MCF 10A (cell line): ENCODE measurements at regions not wholly inside any gene's neighbourhood (a gene's known extent, or its start where the extent isn't known, plus 50 kb on each side); places are given as distances from the start of the nearest gene placed in this dataset.

Source experiments
- BruUV-seq: library from RNA; stranded (reverse); fragments of 400-500 nt; replicated peaks from 2 replicates; lab custom pipeline; 2021; lab: Mats Ljungman, UMichigan
- CTCF ChIA-PET: fragments of 300-600 bp; sonication (Branson Sonifier 250); formaldehyde crosslinking; extraction: SDS; loops from one replicate; lab custom pipeline; 2021; ENCODE audit warnings: antibody characterized with exemption, inconsistent platforms; lab: Yijun Ruan, JAX
- POLR2A ChIA-PET: fragments of 300-600, 350-650 bp; sonication (Branson Sonifier 250); formaldehyde crosslinking; extraction: SDS; loops from one replicate; lab custom pipeline; 2020; ENCODE audit warnings: antibody characterized with exemption, inconsistent platforms; lab: Yijun Ruan, JAX
- DNase-seq: peaks from one replicate; pipeline ENCODE4 v3.0.0-alpha.2; 2018; ENCODE audit not compliant: unreplicated experiment
- H3K27ac Mint-ChIP-seq: one replicate; pipeline ENCODE4 v1.8.0; 2022; ENCODE audit warnings: mild to moderate bottlenecking, low read depth, mixed read lengths; ENCODE audit not compliant: unreplicated experiment
- H3K27me3 Mint-ChIP-seq: one replicate; pipeline ENCODE4 v1.8.0; 2022; ENCODE audit warnings: mixed read lengths; ENCODE audit not compliant: insufficient read depth, unreplicated experiment
- H3K36me3 Mint-ChIP-seq: one replicate; pipeline ENCODE4 v1.8.0; 2022; ENCODE audit warnings: mild to moderate bottlenecking, moderate library complexity, mixed read lengths; ENCODE audit not compliant: insufficient read depth, unreplicated experiment
- H3K4me1 Mint-ChIP-seq: one replicate; pipeline ENCODE4 v1.8.0; 2022; ENCODE audit warnings: mixed read lengths; ENCODE audit not compliant: insufficient read depth, unreplicated experiment
- H3K4me3 Mint-ChIP-seq: one replicate; pipeline ENCODE4 v1.8.0; 2022; ENCODE audit warnings: mild to moderate bottlenecking, moderate library complexity, mixed read lengths; ENCODE audit not compliant: unreplicated experiment
- H3K9me3 Mint-ChIP-seq: one replicate; pipeline ENCODE4 v1.8.0; 2022; ENCODE audit warnings: mixed read lengths; ENCODE audit not compliant: unreplicated experiment
- intact Hi-C: fragments of 100-400 bp; cut with micrococcal nuclease; formaldehyde crosslinking; loops from 2 replicates; pipeline ENCODE4 v1.14.1; 2022
- TF ChIP-seq, protein P1 (sequence below): fragments of 200-600 bp; IDR thresholded peaks from one replicate; pipeline ENCODE4 v1.8.0; 2022; ENCODE audit warnings: antibody characterized with exemption, mild to moderate bottlenecking; ENCODE audit not compliant: unreplicated experiment

DNA sequence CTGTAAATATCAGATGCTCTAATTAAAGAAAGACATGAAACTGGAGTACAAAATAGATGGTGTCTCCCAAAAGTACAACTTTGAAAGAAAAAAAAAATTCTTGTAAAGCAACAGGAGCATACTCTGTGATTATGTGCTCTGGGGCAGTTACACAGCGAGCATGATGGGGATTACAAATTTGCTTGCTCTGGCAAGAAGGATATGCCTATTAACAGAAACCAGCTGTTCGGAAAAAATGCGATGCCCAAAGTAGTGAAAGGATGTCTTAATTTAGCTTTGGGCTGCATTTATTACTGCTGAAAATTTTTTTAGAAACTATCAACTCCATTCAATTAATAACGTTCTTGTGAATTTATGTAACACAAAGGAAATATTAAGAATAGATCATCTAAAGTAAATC, 256.9 kb upstream of the TPK1 start:
- POLR2A ChIA-PET: no interaction called here
- H3K27ac Mint-ChIP-seq: no peak overlapping the region
- no peaks in the 10 kb centered on the region for H3K4me1 Mint-ChIP-seq
- BruUV-seq: no TSS peak
- intact Hi-C loops: no loop called here
- H3K36me3 Mint-ChIP-seq: no peaks in the 10 kb centered on the region
- no peak overlapping the region for H3K4me3 Mint-ChIP-seq
- CTCF ChIA-PET: no interaction called here
- peaks cover 68% of the 10 kb centered on the region for H3K27me3 Mint-ChIP-seq
- DNase-seq: no peak
- TF ChIP-seq, protein P1, sequence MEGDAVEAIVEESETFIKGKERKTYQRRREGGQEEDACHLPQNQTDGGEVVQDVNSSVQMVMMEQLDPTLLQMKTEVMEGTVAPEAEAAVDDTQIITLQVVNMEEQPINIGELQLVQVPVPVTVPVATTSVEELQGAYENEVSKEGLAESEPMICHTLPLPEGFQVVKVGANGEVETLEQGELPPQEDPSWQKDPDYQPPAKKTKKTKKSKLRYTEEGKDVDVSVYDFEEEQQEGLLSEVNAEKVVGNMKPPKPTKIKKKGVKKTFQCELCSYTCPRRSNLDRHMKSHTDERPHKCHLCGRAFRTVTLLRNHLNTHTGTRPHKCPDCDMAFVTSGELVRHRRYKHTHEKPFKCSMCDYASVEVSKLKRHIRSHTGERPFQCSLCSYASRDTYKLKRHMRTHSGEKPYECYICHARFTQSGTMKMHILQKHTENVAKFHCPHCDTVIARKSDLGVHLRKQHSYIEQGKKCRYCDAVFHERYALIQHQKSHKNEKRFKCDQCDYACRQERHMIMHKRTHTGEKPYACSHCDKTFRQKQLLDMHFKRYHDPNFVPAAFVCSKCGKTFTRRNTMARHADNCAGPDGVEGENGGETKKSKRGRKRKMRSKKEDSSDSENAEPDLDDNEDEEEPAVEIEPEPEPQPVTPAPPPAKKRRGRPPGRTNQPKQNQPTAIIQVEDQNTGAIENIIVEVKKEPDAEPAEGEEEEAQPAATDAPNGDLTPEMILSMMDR: no peak
- H3K9me3 Mint-ChIP-seq: no peaks in the 10 kb centered on the region

DNA sequence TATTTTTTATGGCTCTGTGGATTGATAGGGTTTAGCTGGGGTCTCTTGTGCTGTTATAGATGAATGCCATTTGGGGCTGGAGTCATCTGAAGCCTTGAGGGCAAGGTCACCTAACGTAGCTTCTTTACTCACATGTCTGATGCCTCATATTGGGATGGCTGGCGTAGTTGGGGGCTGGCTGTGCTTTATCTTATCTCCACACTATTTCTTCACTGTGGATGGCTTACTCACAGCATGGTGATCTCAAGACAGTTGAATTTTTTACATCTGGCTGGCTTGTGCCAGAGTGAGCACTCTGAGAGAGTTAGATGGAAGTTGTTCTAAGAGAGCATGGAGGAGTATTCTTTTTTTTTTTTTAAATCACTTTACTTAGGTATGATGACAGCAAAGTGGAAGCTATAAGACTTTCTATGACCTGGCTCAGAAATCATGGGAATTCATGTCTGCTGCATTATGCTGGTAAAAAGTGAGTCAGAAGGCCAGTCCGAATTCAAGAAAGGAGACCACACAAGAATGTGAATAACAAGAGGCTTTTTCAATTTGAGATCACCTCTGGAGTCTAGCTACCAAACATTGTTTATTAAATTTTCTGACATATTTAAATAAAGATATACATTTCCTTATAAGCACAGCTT, 252.4 kb upstream of the TPK1 start:
- Mint-ChIP-seq H3K4me3 (no peak overlapping the region), H3K36me3 (no peaks in the 10 kb centered on the region), H3K9me3 (peaks cover 7% of the 10 kb centered on the region), H3K4me1 (peaks cover 3% of the 10 kb centered on the region), H3K27me3 (peaks cover 48% of the 10 kb centered on the region), H3K27ac (no peak overlapping the region)
- TF ChIP-seq, protein P1: no peak
- intact Hi-C loops: no loop called here
- BruUV-seq: no TSS peak
- ChIA-PET POLR2A (no interaction called here), CTCF (interaction anchor here (0.6 to 1.4 kb wide), 2 partner anchors 24 to 117 kb away, joined by 3 read pairs; no protein-coding TSS in a partner anchor)
- no peak for DNase-seq

DNA sequence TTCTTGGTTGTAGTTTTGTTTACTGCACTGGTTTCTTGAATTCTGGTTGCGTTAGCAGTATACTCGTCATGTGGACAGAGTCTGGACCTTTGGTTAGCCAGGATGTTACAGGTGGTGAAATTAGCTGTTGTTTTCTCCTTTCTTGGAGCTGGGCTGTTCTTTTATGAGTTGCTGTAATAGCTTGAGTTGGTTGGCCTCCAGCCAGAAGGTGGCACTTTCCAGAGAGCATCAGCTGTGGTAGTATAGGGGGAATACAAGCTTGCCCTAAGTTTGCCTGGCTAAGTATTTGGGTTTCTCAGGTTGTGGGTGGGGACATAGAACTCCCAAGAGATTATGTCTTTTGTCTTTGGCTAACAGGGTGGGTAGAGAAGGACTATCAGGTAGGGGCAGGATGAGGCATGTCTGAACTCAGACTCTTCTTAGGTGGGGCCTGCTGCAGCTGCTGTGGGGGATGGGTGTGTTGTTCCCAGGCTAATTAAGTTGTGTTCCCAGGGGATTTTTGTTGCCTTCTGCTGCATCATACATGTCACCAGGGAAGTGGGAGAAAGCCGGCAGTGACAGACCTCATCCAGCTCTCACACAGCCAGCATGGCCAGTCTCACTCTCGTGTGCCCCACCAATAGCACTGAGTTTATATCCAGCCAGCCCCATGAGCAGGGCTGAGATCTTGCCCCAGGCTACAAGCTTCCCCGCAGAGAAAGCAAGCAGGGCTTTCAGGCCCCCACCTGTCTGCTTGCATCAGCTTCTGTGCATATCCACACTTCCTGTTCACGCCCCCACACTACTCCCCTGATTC, 246.7 kb upstream of the TPK1 start:
- ChIA-PET CTCF (interaction anchor here (0.6 to 1.1 kb wide), 2 partner anchors 45 to 243 kb away, joined by 5 to 8 read pairs; no protein-coding TSS in a partner anchor), POLR2A (interaction anchor here (1.4 kb wide), 1 partner anchor 17 kb away, joined by 6 read pairs; no protein-coding TSS in a partner anchor)
- Mint-ChIP-seq H3K9me3 (peaks cover 7% of the 10 kb centered on the region), H3K27me3 (peaks cover 21% of the 10 kb centered on the region), H3K36me3 (no peaks in the 10 kb centered on the region), H3K4me3 (peak overlapping the region; percentile 19), H3K4me1 (peaks cover 14% of the 10 kb centered on the region), H3K27ac (peak overlapping the region; percentile 76)
- BruUV-seq: no TSS peak
- intact Hi-C loops: no loop called here
- DNase-seq: peak; percentile 75
- TF ChIP-seq, protein P1: no peak

DNA sequence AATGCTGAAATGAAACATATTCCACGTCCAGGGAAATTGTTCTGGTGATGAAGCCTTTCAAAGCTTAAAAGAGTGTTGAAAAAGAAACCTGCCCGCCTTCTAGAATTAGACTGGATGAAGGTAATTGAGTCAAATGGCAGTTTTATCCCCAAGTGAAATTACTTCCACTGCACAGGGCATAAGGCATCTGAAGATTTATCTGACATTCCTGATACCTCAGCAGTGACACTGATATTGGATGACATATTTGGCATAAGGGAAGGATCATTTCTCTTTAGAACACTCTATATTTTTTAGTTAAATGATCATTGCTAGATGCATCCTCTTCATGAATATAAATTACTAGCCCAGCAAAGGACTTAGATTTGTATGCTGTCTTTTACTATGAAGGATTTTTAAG, 229.6 kb upstream of the TPK1 start:
- H3K9me3 Mint-ChIP-seq: no peaks in the 10 kb centered on the region
- intact Hi-C loops: no loop called here
- no peak overlapping the region for H3K27ac Mint-ChIP-seq
- H3K4me3 Mint-ChIP-seq: no peak overlapping the region
- TF ChIP-seq, protein P1: no peak
- DNase-seq: no peak
- POLR2A ChIA-PET: interaction anchor here (1.1 kb wide), 1 partner anchor 141 kb away, joined by 3 read pairs; no protein-coding TSS in a partner anchor
- no peaks in the 10 kb centered on the region for H3K27me3 Mint-ChIP-seq
- BruUV-seq: no TSS peak
- H3K4me1 Mint-ChIP-seq: no peaks in the 10 kb centered on the region
- CTCF ChIA-PET: no interaction called here
- H3K36me3 Mint-ChIP-seq: no peaks in the 10 kb centered on the region
